ENCODE measurements at regions not wholly inside any gene's neighbourhood (a gene's known extent, or its start where the extent isn't known, plus 50 kb on each side); places are given as distances from the start of the nearest gene placed in this dataset.

GRCh38 chr14:62558451-62558850, 486.8 kb downstream of the KCNH5 start:
- Histone ChIP-seq H3K36me3 (replicated peaks in 1 of 2) (no peaks in the 10 kb centered on the region), H3K27me3 (no peaks in the 10 kb centered on the region), H3K27ac (no peak overlapping the region), H3K4me3 (no peak overlapping the region), H3K9me3 (replicated peaks in 1 of 3) (peaks cover 0 to 7% (median 0%) of the 10 kb centered on the region in 3 donors), H3K4me1 (replicated peaks in 1 of 2) (no peaks in the 10 kb centered on the region)
- TF ChIP-seq CTCF (IDR thresholded peaks at IDR 0.05) (no peak), POLR2A (IDR thresholded peaks at IDR 0.05) (no peak)
- WGBS, 4 donors = 50 to 86% (median 63%) methylated on average over 1 of the region's 1 CpG
- intact Hi-C loops (cut with DNase I) = no loop called here
- DNase-seq = no peak

- no peak for TF ChIP-seq CTCF (IDR thresholded peaks at IDR 0.05)
- no peak for TF ChIP-seq POLR2A (IDR thresholded peaks at IDR 0.05)
- intact Hi-C loops (cut with DNase I) = no loop called here
- H3K4me1 ChIP-seq (replicated peaks in 1 of 2) = no peaks in the 10 kb centered on the region
- H3K4me3 ChIP-seq = no peak overlapping the region
- no peak for DNase-seq
- no peaks in the 10 kb centered on the region for H3K9me3 ChIP-seq (replicated peaks in 1 of 3)
- 61 to 75% (median 64%) methylated on average over 2 of the region's 2 CpGs for WGBS, 4 donors
- H3K27me3 ChIP-seq = no peaks in the 10 kb centered on the region
- H3K36me3 ChIP-seq (replicated peaks in 1 of 2) = no peaks in the 10 kb centered on the region
- H3K27ac ChIP-seq = no peak overlapping the region
Observed at GRCh38 chr14:62585247-62585646, 460.0 kb downstream of the KCNH5 start.

- no peak overlapping the region for H3K27ac ChIP-seq
- no peaks in the 10 kb centered on the region for H3K4me1 ChIP-seq (replicated peaks in 1 of 2)
- no peaks in the 10 kb centered on the region for H3K9me3 ChIP-seq (replicated peaks in 1 of 3)
- DNase-seq = no peak
- intact Hi-C loops (cut with DNase I) = no loop called here
- no peaks in the 10 kb centered on the region for H3K36me3 ChIP-seq (replicated peaks in 1 of 2)
- H3K4me3 ChIP-seq = no peak overlapping the region
- WGBS, 4 donors = 68 to 100% (median 79%) methylated on average over 1 of the region's 1 CpG
- no peak for TF ChIP-seq CTCF (IDR thresholded peaks at IDR 0.05)
- TF ChIP-seq POLR2A (IDR thresholded peaks at IDR 0.05) = no peak
- no peaks in the 10 kb centered on the region for H3K27me3 ChIP-seq
Observed at GRCh38 chr14:62592877-62593276, 452.4 kb downstream of the KCNH5 start.

- TF ChIP-seq POLR2A (IDR thresholded peaks at IDR 0.05) (no peak), CTCF (IDR thresholded peaks at IDR 0.05) (no peak)
- no peaks in the 10 kb centered on the region for H3K36me3 ChIP-seq (replicated peaks in 1 of 2)
- H3K27me3 ChIP-seq = no peaks in the 10 kb centered on the region
- H3K4me3 ChIP-seq = no peak overlapping the region
- DNase-seq = no peak
- no peaks in the 10 kb centered on the region for H3K4me1 ChIP-seq (replicated peaks in 1 of 2)
- 82 to 100% (median 88%) methylated on average over 1 of the region's 1 CpG for WGBS, 4 donors
- H3K27ac ChIP-seq = no peak overlapping the region
- no peaks in the 10 kb centered on the region for H3K9me3 ChIP-seq (replicated peaks in 1 of 3)
- intact Hi-C loops (cut with DNase I) = no loop called here
Observed at GRCh38 chr14:62597143-62597542, 448.1 kb downstream of the KCNH5 start.

Data from adrenal gland (tissue), 9 donors.